SK-N-SH (cell line): ENCODE measurements at regions not wholly inside any gene's neighbourhood (a gene's known extent, or its start where the extent isn't known, plus 50 kb on each side); places are given as distances from the start of the nearest gene placed in this dataset.

ENCODE experiments used
- CTCF ChIA-PET: fragments of 300-600, 350-600 bp; formaldehyde crosslinking; extraction: SDS; loops from one replicate; lab custom pipeline; 2021; lab: Yijun Ruan, JAX
- POLR2A ChIA-PET: fragments of 350-600 bp; sonication (Branson Sonifier 250); formaldehyde crosslinking; extraction: SDS; loops from one replicate; lab custom pipeline; 2020; ENCODE audit warnings: antibody characterized with exemption, inconsistent platforms; lab: Yijun Ruan, JAX
- DNase-seq: peaks from one replicate; pipeline ENCODE4 v3.0.0; 2012
- H2AFZ ChIP-seq: fragments of 200-600 bp; sonication (generic); 2 replicates; pipeline ENCODE4 v1.8.1; 2016; ENCODE audit warnings: antibody characterized with exemption, mild to moderate bottlenecking, low read depth
- H3F3A ChIP-seq: fragments of 200-600 bp; sonication (generic); replicated peaks from 2 replicates; pipeline ENCODE3; 2016; ENCODE audit warnings: antibody characterized with exemption, mild to moderate bottlenecking; ENCODE audit not compliant: insufficient read depth
- H3K27ac ChIP-seq, 2 experiments: fragments of 200-500 bp in 1 of 2; fragments of 200-600 bp in 1 of 2; sonication (Bioruptor generic) in 1 of 2; sonication (generic), shearing (Covaris generic) in 1 of 2; 2 replicates each; pipeline versions ENCODE4 v1.5.1 to v1.6.1; 2014 to 2016; ENCODE audit warnings: low read depth in 2 of 2, inconsistent platforms in 1 of 2, low read length in 1 of 2, mild to moderate bottlenecking in 1 of 2, mixed read lengths in 1 of 2
- H3K27me3 ChIP-seq: fragments of 200-600 bp; sonication (generic), shearing (Covaris generic); 2 replicates; pipeline ENCODE4 v1.6.1; 2016; ENCODE audit warnings: mixed run types; ENCODE audit not compliant: insufficient read depth
- H3K36me3 ChIP-seq, 2 experiments: fragments of 200-500 bp in 1 of 2; fragments of 200-600 bp in 1 of 2; sonication (Bioruptor generic) in 1 of 2; sonication (generic) in 1 of 2; replicated peaks in 1 of 2; 2 replicates each; pipeline versions ENCODE3 to v1.5.1; 2014 to 2016; ENCODE audit warnings: low read length in 1 of 2, mild to moderate bottlenecking in 1 of 2; ENCODE audit not compliant: insufficient read depth in 2 of 2, control insufficient read depth in 1 of 2
- H3K4me1 ChIP-seq, 2 experiments: fragments of 200-500 bp in 1 of 2; fragments of 200-600 bp in 1 of 2; sonication (Bioruptor generic) in 1 of 2; sonication (generic), shearing (Covaris generic) in 1 of 2; 2 replicates each; pipeline versions ENCODE4 v1.5.1 to v1.6.1; 2014 to 2016; ENCODE audit warnings: low read depth in 1 of 2, low read length in 1 of 2, mixed run types in 1 of 2; ENCODE audit not compliant: insufficient read depth in 2 of 2, control insufficient read depth in 1 of 2
- H3K4me2 ChIP-seq: fragments of 200-600 bp; sonication (generic), shearing (Covaris generic); 2 replicates; pipeline ENCODE4 v1.6.1; 2017; ENCODE audit warnings: mixed run types
- H3K4me3 ChIP-seq, 2 experiments: fragments of 200-500 bp in 1 of 2; fragments of 200-600 bp in 1 of 2; sonication (Bioruptor generic) in 1 of 2; sonication (generic), shearing (Covaris generic) in 1 of 2; 2 replicates each; pipeline versions ENCODE4 v1.5.1 to v1.8.1; 2014 to 2016; ENCODE audit warnings: low read depth in 2 of 2, inconsistent platforms in 1 of 2, low read length in 1 of 2, mild to moderate bottlenecking in 1 of 2, mixed read lengths in 1 of 2, moderate library complexity in 1 of 2
- H3K79me2 ChIP-seq: fragments of 200-600 bp; sonication (generic); 2 replicates; pipeline ENCODE4 v1.8.1; 2017; ENCODE audit warnings: mild to moderate bottlenecking; ENCODE audit not compliant: insufficient read depth
- H3K9ac ChIP-seq: fragments of 200-600 bp; sonication (generic); 2 replicates; pipeline ENCODE4 v1.6.1; 2017; ENCODE audit warnings: mixed run types
- H3K9me2 ChIP-seq: fragments of 200-600 bp; sonication (generic); 2 replicates; pipeline ENCODE4 v1.6.1; 2017; ENCODE audit warnings: mixed run types
- H3K9me3 ChIP-seq: fragments of 200-600 bp; sonication (generic); 2 replicates; pipeline ENCODE4 v1.6.1; 2017; ENCODE audit warnings: mixed run types, mild to moderate bottlenecking, moderate library complexity
- H4K20me1 ChIP-seq: fragments of 200-600 bp; sonication (generic); 2 replicates; pipeline ENCODE4 v1.6.1; 2017; ENCODE audit warnings: mild to moderate bottlenecking, mixed run types; ENCODE audit not compliant: insufficient read depth
- CHD2 ChIP-seq: fragments of 150-350 bp; IDR thresholded peaks from 2 replicates; pipeline ENCODE4 v1.6.1; 2018; ENCODE audit warnings: low read length; ENCODE audit not compliant: partially characterized antibody
- FOSL2 ChIP-seq: IDR thresholded peaks from 2 replicates; pipeline ENCODE4 v1.4.0; 2012; ENCODE audit warnings: low read depth, mild to moderate bottlenecking, moderate library complexity, borderline replicate concordance
- FOXJ3 ChIP-seq: sonication (generic); formaldehyde crosslinking; IDR thresholded peaks from 2 replicates; pipeline ENCODE4 v1.5.1; 2020; ENCODE audit warnings: mild to moderate bottlenecking, missing genetic modification reagents
- FOXM1 ChIP-seq: IDR thresholded peaks from 2 replicates; pipeline ENCODE4 v1.4.0; 2012; ENCODE audit warnings: low read depth, mild to moderate bottlenecking
- GABPA ChIP-seq: IDR thresholded peaks from 2 replicates; pipeline ENCODE4 v1.4.0; 2012; ENCODE audit warnings: low read depth, mild to moderate bottlenecking
- GATA2 ChIP-seq: sonication (generic); formaldehyde crosslinking; IDR thresholded peaks from 2 replicates; pipeline ENCODE4 v1.5.0; 2020; ENCODE audit warnings: mild to moderate bottlenecking, missing genetic modification reagents
- POLR2AphosphoS5 ChIP-seq: IDR thresholded peaks from 2 replicates; pipeline ENCODE4 v1.6.1; 2012; ENCODE audit warnings: low read depth, low read length
- RCOR1 ChIP-seq: fragments of 150-350 bp; IDR thresholded peaks from 2 replicates; pipeline ENCODE4 v1.6.1; 2017; ENCODE audit warnings: antibody characterized with exemption, low read length
- TCF12 ChIP-seq: IDR thresholded peaks from 2 replicates; pipeline ENCODE4 v1.4.0; 2012
- TF ChIP-seq, protein P1 (sequence below): fragments of 200-600 bp; sonication (generic); IDR thresholded peaks from 2 replicates; pipeline ENCODE4 v1.6.1; 2017; ENCODE audit warnings: antibody characterized with exemption, mild to moderate bottlenecking, moderate library complexity
- TF ChIP-seq, protein P2 (sequence below): IDR thresholded peaks from 2 replicates; pipeline ENCODE4 v1.6.1; 2012; ENCODE audit warnings: mild to moderate bottlenecking, low read depth, low read length, moderate library complexity
- TF ChIP-seq, protein P3 (sequence below): fragments of 150-350 bp; IDR thresholded peaks from 2 replicates; pipeline ENCODE4 v1.6.1; 2016; ENCODE audit warnings: mild to moderate bottlenecking, low read depth, low read length

DNA sequence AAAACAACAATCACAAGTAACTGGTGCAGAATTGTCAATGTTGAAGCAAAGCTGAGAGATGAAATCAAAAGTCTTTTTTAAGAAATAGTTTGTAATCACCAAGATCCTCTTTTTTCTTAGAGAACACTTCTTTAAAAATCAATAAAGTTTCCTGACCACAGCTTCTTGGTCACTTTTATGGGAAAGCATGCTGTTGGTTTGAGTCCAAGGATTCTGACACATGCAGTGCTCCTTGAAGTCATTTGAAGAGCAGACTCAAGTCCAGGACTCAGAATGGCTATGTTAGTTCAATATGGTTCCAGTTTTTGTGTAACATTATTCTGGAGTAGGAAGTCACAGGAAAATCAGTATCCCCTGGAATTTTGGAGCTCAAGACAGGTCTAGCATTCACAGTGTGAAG lies 480.6 kb downstream of the NR2F1-AS1 start:
- no peak for DNase-seq
- ChIA-PET POLR2A (no interaction called here), CTCF (no interaction called here)
- H3K27me3 ChIP-seq: no peaks in the 10 kb centered on the region
- H3K4me1 ChIP-seq: peaks cover 2 to 3% of the 10 kb centered on the region in 2 experiments; a peak in 2 of 4 replicates
- no peaks in the 10 kb centered on the region for H3K9me3 ChIP-seq
- no peak overlapping the region for H3K4me2 ChIP-seq
- H3K9ac ChIP-seq: no peak overlapping the region
- H4K20me1 ChIP-seq: no peaks in the 10 kb centered on the region
- no peaks in the 10 kb centered on the region for H3K9me2 ChIP-seq
- no peaks in the 10 kb centered on the region for H3K79me2 ChIP-seq
- H3K4me3 ChIP-seq: no peak overlapping the region
- no peak overlapping the region for H3K27ac ChIP-seq
- no peak overlapping the region for H2AFZ ChIP-seq
- H3F3A ChIP-seq: no peaks in the 10 kb centered on the region
- TF ChIP-seq, protein P1, sequence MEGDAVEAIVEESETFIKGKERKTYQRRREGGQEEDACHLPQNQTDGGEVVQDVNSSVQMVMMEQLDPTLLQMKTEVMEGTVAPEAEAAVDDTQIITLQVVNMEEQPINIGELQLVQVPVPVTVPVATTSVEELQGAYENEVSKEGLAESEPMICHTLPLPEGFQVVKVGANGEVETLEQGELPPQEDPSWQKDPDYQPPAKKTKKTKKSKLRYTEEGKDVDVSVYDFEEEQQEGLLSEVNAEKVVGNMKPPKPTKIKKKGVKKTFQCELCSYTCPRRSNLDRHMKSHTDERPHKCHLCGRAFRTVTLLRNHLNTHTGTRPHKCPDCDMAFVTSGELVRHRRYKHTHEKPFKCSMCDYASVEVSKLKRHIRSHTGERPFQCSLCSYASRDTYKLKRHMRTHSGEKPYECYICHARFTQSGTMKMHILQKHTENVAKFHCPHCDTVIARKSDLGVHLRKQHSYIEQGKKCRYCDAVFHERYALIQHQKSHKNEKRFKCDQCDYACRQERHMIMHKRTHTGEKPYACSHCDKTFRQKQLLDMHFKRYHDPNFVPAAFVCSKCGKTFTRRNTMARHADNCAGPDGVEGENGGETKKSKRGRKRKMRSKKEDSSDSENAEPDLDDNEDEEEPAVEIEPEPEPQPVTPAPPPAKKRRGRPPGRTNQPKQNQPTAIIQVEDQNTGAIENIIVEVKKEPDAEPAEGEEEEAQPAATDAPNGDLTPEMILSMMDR: no peak
- TF ChIP-seq GABPA (no peak), TCF12 (no peak), FOSL2 (no peak), FOXJ3 (CRISPR knock-in tag) (no peak), RCOR1 (no peak), CHD2 (no peak), GATA2 (CRISPR knock-in tag) (no peak), POLR2AphosphoS5 (no peak), FOXM1 (no peak)
- TF ChIP-seq, protein P2, sequence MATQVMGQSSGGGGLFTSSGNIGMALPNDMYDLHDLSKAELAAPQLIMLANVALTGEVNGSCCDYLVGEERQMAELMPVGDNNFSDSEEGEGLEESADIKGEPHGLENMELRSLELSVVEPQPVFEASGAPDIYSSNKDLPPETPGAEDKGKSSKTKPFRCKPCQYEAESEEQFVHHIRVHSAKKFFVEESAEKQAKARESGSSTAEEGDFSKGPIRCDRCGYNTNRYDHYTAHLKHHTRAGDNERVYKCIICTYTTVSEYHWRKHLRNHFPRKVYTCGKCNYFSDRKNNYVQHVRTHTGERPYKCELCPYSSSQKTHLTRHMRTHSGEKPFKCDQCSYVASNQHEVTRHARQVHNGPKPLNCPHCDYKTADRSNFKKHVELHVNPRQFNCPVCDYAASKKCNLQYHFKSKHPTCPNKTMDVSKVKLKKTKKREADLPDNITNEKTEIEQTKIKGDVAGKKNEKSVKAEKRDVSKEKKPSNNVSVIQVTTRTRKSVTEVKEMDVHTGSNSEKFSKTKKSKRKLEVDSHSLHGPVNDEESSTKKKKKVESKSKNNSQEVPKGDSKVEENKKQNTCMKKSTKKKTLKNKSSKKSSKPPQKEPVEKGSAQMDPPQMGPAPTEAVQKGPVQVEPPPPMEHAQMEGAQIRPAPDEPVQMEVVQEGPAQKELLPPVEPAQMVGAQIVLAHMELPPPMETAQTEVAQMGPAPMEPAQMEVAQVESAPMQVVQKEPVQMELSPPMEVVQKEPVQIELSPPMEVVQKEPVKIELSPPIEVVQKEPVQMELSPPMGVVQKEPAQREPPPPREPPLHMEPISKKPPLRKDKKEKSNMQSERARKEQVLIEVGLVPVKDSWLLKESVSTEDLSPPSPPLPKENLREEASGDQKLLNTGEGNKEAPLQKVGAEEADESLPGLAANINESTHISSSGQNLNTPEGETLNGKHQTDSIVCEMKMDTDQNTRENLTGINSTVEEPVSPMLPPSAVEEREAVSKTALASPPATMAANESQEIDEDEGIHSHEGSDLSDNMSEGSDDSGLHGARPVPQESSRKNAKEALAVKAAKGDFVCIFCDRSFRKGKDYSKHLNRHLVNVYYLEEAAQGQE: no peak
- TF ChIP-seq, protein P3, sequence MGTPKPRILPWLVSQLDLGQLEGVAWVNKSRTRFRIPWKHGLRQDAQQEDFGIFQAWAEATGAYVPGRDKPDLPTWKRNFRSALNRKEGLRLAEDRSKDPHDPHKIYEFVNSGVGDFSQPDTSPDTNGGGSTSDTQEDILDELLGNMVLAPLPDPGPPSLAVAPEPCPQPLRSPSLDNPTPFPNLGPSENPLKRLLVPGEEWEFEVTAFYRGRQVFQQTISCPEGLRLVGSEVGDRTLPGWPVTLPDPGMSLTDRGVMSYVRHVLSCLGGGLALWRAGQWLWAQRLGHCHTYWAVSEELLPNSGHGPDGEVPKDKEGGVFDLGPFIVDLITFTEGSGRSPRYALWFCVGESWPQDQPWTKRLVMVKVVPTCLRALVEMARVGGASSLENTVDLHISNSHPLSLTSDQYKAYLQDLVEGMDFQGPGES: no peak
- H3K36me3 ChIP-seq: no peaks in the 10 kb centered on the region
